SK-N-SH (cell line): ENCODE measurements at regions not wholly inside any gene's neighbourhood (a gene's known extent, or its start where the extent isn't known, plus 50 kb on each side); places are given as distances from the start of the nearest gene placed in this dataset.

Experiments used
- CTCF ChIA-PET: fragments of 300-600, 350-600 bp; formaldehyde crosslinking; extraction: SDS; loops from one replicate; lab custom pipeline; 2021; lab: Yijun Ruan, JAX
- POLR2A ChIA-PET: fragments of 350-600 bp; sonication (Branson Sonifier 250); formaldehyde crosslinking; extraction: SDS; loops from one replicate; lab custom pipeline; 2020; ENCODE audit warnings: antibody characterized with exemption, inconsistent platforms; lab: Yijun Ruan, JAX
- DNase-seq: peaks from one replicate; pipeline ENCODE4 v3.0.0; 2012
- H2AFZ ChIP-seq: fragments of 200-600 bp; sonication (generic); 2 replicates; pipeline ENCODE4 v1.8.1; 2016; ENCODE audit warnings: antibody characterized with exemption, mild to moderate bottlenecking, low read depth
- H3F3A ChIP-seq: fragments of 200-600 bp; sonication (generic); replicated peaks from 2 replicates; pipeline ENCODE3; 2016; ENCODE audit warnings: antibody characterized with exemption, mild to moderate bottlenecking; ENCODE audit not compliant: insufficient read depth
- H3K27ac ChIP-seq, 2 experiments: fragments of 200-500 bp in 1 of 2; fragments of 200-600 bp in 1 of 2; sonication (Bioruptor generic) in 1 of 2; sonication (generic), shearing (Covaris generic) in 1 of 2; 2 replicates each; pipeline versions ENCODE4 v1.5.1 to v1.6.1; 2014 to 2016; ENCODE audit warnings: low read depth in 2 of 2, inconsistent platforms in 1 of 2, low read length in 1 of 2, mild to moderate bottlenecking in 1 of 2, mixed read lengths in 1 of 2
- H3K27me3 ChIP-seq: fragments of 200-600 bp; sonication (generic), shearing (Covaris generic); 2 replicates; pipeline ENCODE4 v1.6.1; 2016; ENCODE audit warnings: mixed run types; ENCODE audit not compliant: insufficient read depth
- H3K36me3 ChIP-seq, 2 experiments: fragments of 200-500 bp in 1 of 2; fragments of 200-600 bp in 1 of 2; sonication (Bioruptor generic) in 1 of 2; sonication (generic) in 1 of 2; replicated peaks in 1 of 2; 2 replicates each; pipeline versions ENCODE3 to v1.5.1; 2014 to 2016; ENCODE audit warnings: low read length in 1 of 2, mild to moderate bottlenecking in 1 of 2; ENCODE audit not compliant: insufficient read depth in 2 of 2, control insufficient read depth in 1 of 2
- H3K4me1 ChIP-seq, 2 experiments: fragments of 200-500 bp in 1 of 2; fragments of 200-600 bp in 1 of 2; sonication (Bioruptor generic) in 1 of 2; sonication (generic), shearing (Covaris generic) in 1 of 2; 2 replicates each; pipeline versions ENCODE4 v1.5.1 to v1.6.1; 2014 to 2016; ENCODE audit warnings: low read depth in 1 of 2, low read length in 1 of 2, mixed run types in 1 of 2; ENCODE audit not compliant: insufficient read depth in 2 of 2, control insufficient read depth in 1 of 2
- H3K4me2 ChIP-seq: fragments of 200-600 bp; sonication (generic), shearing (Covaris generic); 2 replicates; pipeline ENCODE4 v1.6.1; 2017; ENCODE audit warnings: mixed run types
- H3K4me3 ChIP-seq, 2 experiments: fragments of 200-500 bp in 1 of 2; fragments of 200-600 bp in 1 of 2; sonication (Bioruptor generic) in 1 of 2; sonication (generic), shearing (Covaris generic) in 1 of 2; 2 replicates each; pipeline versions ENCODE4 v1.5.1 to v1.8.1; 2014 to 2016; ENCODE audit warnings: low read depth in 2 of 2, inconsistent platforms in 1 of 2, low read length in 1 of 2, mild to moderate bottlenecking in 1 of 2, mixed read lengths in 1 of 2, moderate library complexity in 1 of 2
- H3K79me2 ChIP-seq: fragments of 200-600 bp; sonication (generic); 2 replicates; pipeline ENCODE4 v1.8.1; 2017; ENCODE audit warnings: mild to moderate bottlenecking; ENCODE audit not compliant: insufficient read depth
- H3K9ac ChIP-seq: fragments of 200-600 bp; sonication (generic); 2 replicates; pipeline ENCODE4 v1.6.1; 2017; ENCODE audit warnings: mixed run types
- H3K9me2 ChIP-seq: fragments of 200-600 bp; sonication (generic); 2 replicates; pipeline ENCODE4 v1.6.1; 2017; ENCODE audit warnings: mixed run types
- H3K9me3 ChIP-seq: fragments of 200-600 bp; sonication (generic); 2 replicates; pipeline ENCODE4 v1.6.1; 2017; ENCODE audit warnings: mixed run types, mild to moderate bottlenecking, moderate library complexity
- H4K20me1 ChIP-seq: fragments of 200-600 bp; sonication (generic); 2 replicates; pipeline ENCODE4 v1.6.1; 2017; ENCODE audit warnings: mild to moderate bottlenecking, mixed run types; ENCODE audit not compliant: insufficient read depth
- ELF1 ChIP-seq: IDR thresholded peaks from 2 replicates; pipeline ENCODE4 v1.4.0; 2012
- EP300 ChIP-seq, 2 experiments: IDR thresholded peaks; 2 replicates each; pipeline versions ENCODE4 v1.4.0 to v1.6.1; 2012; ENCODE audit warnings: borderline replicate concordance in 1 of 2, low read depth in 1 of 2, low read length in 1 of 2
- FOXM1 ChIP-seq: IDR thresholded peaks from 2 replicates; pipeline ENCODE4 v1.4.0; 2012; ENCODE audit warnings: low read depth, mild to moderate bottlenecking
- IRF3 ChIP-seq: fragments of 150-350 bp; IDR thresholded peaks from 2 replicates; pipeline ENCODE4 v1.6.1; 2016; ENCODE audit warnings: mild to moderate bottlenecking, low read depth, low read length
- MXI1 ChIP-seq: IDR thresholded peaks from 2 replicates; pipeline ENCODE4 v1.6.1; 2012; ENCODE audit warnings: mild to moderate bottlenecking, low read depth, low read length, improper control_type of control experiment
- NRF1 ChIP-seq: IDR thresholded peaks from 2 replicates; pipeline ENCODE4 v1.6.1; 2012; ENCODE audit warnings: low read depth, mild to moderate bottlenecking, low read length
- RAD21 ChIP-seq: IDR thresholded peaks from 2 replicates; pipeline ENCODE4 v1.6.1; 2012; ENCODE audit warnings: mild to moderate bottlenecking, low read length
- RCOR1 ChIP-seq: fragments of 150-350 bp; IDR thresholded peaks from 2 replicates; pipeline ENCODE4 v1.6.1; 2017; ENCODE audit warnings: antibody characterized with exemption, low read length
- RFX5 ChIP-seq: IDR thresholded peaks from 2 replicates; pipeline ENCODE4 v1.6.1; 2012; ENCODE audit warnings: mild to moderate bottlenecking, improper control_type of control experiment, low read length
- RXRA ChIP-seq: IDR thresholded peaks from 2 replicates; pipeline ENCODE4 v1.4.0; 2012; ENCODE audit warnings: low read depth, mild to moderate bottlenecking, borderline replicate concordance
- SIN3A ChIP-seq: IDR thresholded peaks from 2 replicates; pipeline ENCODE4 v1.6.1; 2012; ENCODE audit warnings: low read depth, mild to moderate bottlenecking, low read length, moderate library complexity, borderline replicate concordance
- SMC3 ChIP-seq: IDR thresholded peaks from 2 replicates; pipeline ENCODE4 v1.6.1; 2012; ENCODE audit warnings: low read depth, low read length, improper control_type of control experiment
- TAF1 ChIP-seq: IDR thresholded peaks from 2 replicates; pipeline ENCODE4 v1.6.1; 2012; ENCODE audit warnings: low read depth, mild to moderate bottlenecking, low read length, moderate library complexity, borderline replicate concordance
- TCF12 ChIP-seq: IDR thresholded peaks from 2 replicates; pipeline ENCODE4 v1.4.0; 2012
- TEAD4 ChIP-seq: IDR thresholded peaks from 2 replicates; pipeline ENCODE4 v1.4.0; 2012; ENCODE audit warnings: mild to moderate bottlenecking, borderline replicate concordance; ENCODE audit not compliant: insufficient read depth
- WGBS: methylation state at CpG from one replicate; pipeline ENCODE4 v1.1.6; 2017; ENCODE audit warnings: low lambda C conversion rate; 5-methylcytosine and 5-hydroxymethylcytosine counted together
- TF ChIP-seq, protein P1 (sequence below): IDR thresholded peaks from 2 replicates; pipeline ENCODE4; 2012
- TF ChIP-seq, protein P2 (sequence below): IDR thresholded peaks from 2 replicates; pipeline ENCODE4 v1.4.0; 2012; ENCODE audit warnings: low read depth

DNA sequence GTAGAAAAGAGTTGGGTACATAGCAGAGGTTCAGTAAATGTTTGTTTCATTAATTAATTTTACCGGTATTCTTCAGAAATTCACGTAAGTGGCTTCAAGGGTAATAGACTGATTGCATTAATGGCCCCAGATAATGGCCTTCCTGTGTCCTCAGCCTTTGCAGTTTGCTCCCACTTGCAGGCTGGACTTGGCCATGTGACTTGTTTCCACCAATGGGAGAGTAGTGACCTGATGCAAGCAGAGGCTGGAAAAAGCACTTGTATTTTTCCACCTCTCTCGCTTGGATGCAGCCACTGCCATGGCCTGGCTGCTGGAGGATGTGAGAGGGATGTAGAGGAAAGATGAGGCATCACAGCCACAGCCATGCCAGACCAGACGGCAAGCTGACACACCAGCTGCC is 480.9 kb downstream of the CDK5RAP2 start:
- Histone ChIP-seq H3K4me3 (no peak overlapping the region), H3K9me2 (no peaks in the 10 kb centered on the region), H4K20me1 (no peaks in the 10 kb centered on the region), H2AFZ (no peak overlapping the region), H3K27ac (no peak overlapping the region), H3K27me3 (no peaks in the 10 kb centered on the region), H3K36me3 (no peaks in the 10 kb centered on the region), H3K4me1 (no peaks in the 10 kb centered on the region), H3K79me2 (no peaks in the 10 kb centered on the region), H3K9me3 (no peaks in the 10 kb centered on the region), H3F3A (no peaks in the 10 kb centered on the region), H3K4me2 (no peak overlapping the region), H3K9ac (no peak overlapping the region)
- CTCF ChIA-PET, result no interaction called here
- WGBS, result 36% methylated on average over 3 of the region's 4 CpGs
- TF ChIP-seq SMC3 (no peak), SIN3A (no peak), EP300 (IDR thresholded peaks at IDR 0.05; ENCODE audit: borderline replicate concordance in 1 of 2, low read depth in 1 of 2, low read length in 1 of 2) (no peak), TAF1 (no peak), NRF1 (no peak), RXRA (no peak)
- POLR2A ChIA-PET, result no interaction called here
- DNase-seq, result no peak

DNA sequence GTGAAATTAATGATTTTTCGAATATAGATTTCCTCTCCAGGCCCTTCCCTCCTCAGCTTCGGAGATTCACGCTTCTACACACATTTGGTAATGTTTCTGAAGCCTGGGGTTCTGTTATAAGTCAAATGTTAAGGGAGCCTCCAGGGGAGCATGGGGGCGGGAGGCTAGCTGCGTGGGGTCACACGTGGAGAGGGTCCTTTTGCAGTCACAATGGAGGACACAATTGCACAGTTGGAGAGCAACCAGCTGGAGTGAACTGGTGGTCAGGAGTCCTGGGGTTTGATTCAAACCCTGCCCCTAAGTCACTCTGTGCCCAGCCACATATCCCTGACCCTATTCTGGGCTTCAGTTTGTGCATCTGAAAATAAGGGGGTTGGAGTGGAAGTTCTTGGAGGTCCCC is 481.4 kb downstream of the CDK5RAP2 start:
- H2AFZ ChIP-seq, result no peak overlapping the region

More for the DNA sequence above, 481.4 kb downstream of the CDK5RAP2 start:
- Histone ChIP-seq H3K9ac (no peak overlapping the region), H3K36me3 (no peaks in the 10 kb centered on the region), H3F3A (no peaks in the 10 kb centered on the region), H3K9me2 (no peaks in the 10 kb centered on the region), H3K27ac (no peak overlapping the region), H3K27me3 (no peaks in the 10 kb centered on the region), H4K20me1 (no peaks in the 10 kb centered on the region), H3K4me1 (no peaks in the 10 kb centered on the region), H3K79me2 (no peaks in the 10 kb centered on the region), H3K4me2 (no peak overlapping the region), H3K4me3 (no peak overlapping the region), H3K9me3 (no peaks in the 10 kb centered on the region)
- no peak for DNase-seq
- 12% methylated on average over 6 of the region's 6 CpGs for WGBS
- ChIA-PET CTCF (no interaction called here), POLR2A (no interaction called here)
- TF ChIP-seq RAD21 (no peak), RFX5 (no peak), MXI1 (no peak), SIN3A (no peak), TCF12 (no peak), RCOR1 (no peak), RXRA (no peak), IRF3 (no peak), TAF1 (no peak), EP300 (IDR thresholded peaks at IDR 0.05; ENCODE audit: borderline replicate concordance in 1 of 2, low read depth in 1 of 2, low read length in 1 of 2) (no peak), FOXM1 (no peak), ELF1 (no peak), TEAD4 (no peak), NRF1 (no peak)
- TF ChIP-seq, protein P1, sequence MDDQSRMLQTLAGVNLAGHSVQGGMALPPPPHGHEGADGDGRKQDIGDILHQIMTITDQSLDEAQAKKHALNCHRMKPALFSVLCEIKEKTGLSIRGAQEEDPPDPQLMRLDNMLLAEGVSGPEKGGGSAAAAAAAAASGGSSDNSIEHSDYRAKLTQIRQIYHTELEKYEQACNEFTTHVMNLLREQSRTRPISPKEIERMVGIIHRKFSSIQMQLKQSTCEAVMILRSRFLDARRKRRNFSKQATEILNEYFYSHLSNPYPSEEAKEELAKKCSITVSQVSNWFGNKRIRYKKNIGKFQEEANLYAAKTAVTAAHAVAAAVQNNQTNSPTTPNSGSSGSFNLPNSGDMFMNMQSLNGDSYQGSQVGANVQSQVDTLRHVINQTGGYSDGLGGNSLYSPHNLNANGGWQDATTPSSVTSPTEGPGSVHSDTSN, result no peak
- TF ChIP-seq, protein P2, sequence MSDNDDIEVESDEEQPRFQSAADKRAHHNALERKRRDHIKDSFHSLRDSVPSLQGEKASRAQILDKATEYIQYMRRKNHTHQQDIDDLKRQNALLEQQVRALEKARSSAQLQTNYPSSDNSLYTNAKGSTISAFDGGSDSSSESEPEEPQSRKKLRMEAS, result no peak
